K562 (cell line): ENCODE measurements at regions not wholly inside any gene's neighbourhood (a gene's known extent, or its start where the extent isn't known, plus 50 kb on each side); places are given as distances from the start of the nearest gene placed in this dataset.

Source experiments
- NCOR1 ChIP-seq: fragments of 450-650 bp; IDR thresholded peaks from 2 replicates; pipeline ENCODE4 v1.6.1; 2016; ENCODE audit warnings: mild to moderate bottlenecking, moderate library complexity
- PHF20 ChIP-seq: fragments of 450-650 bp; IDR thresholded peaks from 2 replicates; pipeline ENCODE4 v1.6.1; 2018; ENCODE audit not compliant: partially characterized antibody
- PURB ChIP-seq: sonication (generic); formaldehyde crosslinking; IDR thresholded peaks from 2 replicates; pipeline ENCODE4 v1.9.0; 2021; ENCODE audit warnings: low read depth, mild to moderate bottlenecking, missing genetic modification reagents
- ZNF175 ChIP-seq: fragments of 200-800 bp; sonication (Bioruptor generic); IDR thresholded peaks from 2 replicates; pipeline ENCODE4 v1.6.1; 2016; ENCODE audit warnings: low read depth, mild to moderate bottlenecking, missing genetic modification characterization, missing compliant biosample characterization
- TF ChIP-seq, protein P1 (sequence below): fragments of 450-650 bp; IDR thresholded peaks from 2 replicates; pipeline ENCODE4 v1.6.1; 2016; ENCODE audit warnings: low read depth
- TF ChIP-seq, protein P2 (sequence below): sonication (generic); formaldehyde crosslinking; IDR thresholded peaks from 2 replicates; pipeline ENCODE4 v1.5.0; 2020; ENCODE audit warnings: missing genetic modification reagents
- TF ChIP-seq, protein P3 (sequence below): fragments of 450-650 bp; formaldehyde crosslinking; conservative IDR thresholded peaks from 2 replicates; pipeline ENCODE4 v1.4.0; 2022; ENCODE audit warnings: mild to moderate bottlenecking, missing genetic modification characterization

DNA sequence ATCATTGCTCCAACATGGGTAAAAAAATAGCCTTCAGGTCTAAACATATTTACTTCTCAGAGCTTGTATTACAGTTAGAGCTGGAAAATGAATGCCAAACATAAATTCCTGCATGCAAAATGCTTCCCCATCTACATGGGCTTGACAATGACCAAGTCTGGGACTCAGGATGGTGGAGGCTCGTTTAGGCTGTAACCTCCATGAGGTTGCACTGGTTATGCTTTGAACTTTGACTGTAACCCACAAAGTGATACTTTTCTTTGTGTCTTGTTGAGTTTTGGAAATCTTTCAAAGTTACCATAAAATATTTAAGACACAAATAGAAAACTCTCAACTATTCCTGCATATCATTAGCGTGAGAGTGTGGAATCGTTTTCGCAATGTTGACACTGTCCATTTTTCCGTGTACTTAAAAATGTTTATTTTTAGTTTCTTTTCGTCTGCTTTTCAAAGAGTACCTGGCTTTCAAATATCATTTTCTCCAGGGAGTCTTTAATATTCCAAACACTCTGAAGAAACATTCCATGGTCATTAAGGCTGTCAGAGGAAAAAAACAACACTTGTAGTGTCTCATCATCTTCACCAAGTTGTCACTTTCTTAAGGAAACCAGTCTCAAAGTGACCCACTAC is 487.8 kb downstream of the ENC1 start (continued):
- TF ChIP-seq, protein P1, sequence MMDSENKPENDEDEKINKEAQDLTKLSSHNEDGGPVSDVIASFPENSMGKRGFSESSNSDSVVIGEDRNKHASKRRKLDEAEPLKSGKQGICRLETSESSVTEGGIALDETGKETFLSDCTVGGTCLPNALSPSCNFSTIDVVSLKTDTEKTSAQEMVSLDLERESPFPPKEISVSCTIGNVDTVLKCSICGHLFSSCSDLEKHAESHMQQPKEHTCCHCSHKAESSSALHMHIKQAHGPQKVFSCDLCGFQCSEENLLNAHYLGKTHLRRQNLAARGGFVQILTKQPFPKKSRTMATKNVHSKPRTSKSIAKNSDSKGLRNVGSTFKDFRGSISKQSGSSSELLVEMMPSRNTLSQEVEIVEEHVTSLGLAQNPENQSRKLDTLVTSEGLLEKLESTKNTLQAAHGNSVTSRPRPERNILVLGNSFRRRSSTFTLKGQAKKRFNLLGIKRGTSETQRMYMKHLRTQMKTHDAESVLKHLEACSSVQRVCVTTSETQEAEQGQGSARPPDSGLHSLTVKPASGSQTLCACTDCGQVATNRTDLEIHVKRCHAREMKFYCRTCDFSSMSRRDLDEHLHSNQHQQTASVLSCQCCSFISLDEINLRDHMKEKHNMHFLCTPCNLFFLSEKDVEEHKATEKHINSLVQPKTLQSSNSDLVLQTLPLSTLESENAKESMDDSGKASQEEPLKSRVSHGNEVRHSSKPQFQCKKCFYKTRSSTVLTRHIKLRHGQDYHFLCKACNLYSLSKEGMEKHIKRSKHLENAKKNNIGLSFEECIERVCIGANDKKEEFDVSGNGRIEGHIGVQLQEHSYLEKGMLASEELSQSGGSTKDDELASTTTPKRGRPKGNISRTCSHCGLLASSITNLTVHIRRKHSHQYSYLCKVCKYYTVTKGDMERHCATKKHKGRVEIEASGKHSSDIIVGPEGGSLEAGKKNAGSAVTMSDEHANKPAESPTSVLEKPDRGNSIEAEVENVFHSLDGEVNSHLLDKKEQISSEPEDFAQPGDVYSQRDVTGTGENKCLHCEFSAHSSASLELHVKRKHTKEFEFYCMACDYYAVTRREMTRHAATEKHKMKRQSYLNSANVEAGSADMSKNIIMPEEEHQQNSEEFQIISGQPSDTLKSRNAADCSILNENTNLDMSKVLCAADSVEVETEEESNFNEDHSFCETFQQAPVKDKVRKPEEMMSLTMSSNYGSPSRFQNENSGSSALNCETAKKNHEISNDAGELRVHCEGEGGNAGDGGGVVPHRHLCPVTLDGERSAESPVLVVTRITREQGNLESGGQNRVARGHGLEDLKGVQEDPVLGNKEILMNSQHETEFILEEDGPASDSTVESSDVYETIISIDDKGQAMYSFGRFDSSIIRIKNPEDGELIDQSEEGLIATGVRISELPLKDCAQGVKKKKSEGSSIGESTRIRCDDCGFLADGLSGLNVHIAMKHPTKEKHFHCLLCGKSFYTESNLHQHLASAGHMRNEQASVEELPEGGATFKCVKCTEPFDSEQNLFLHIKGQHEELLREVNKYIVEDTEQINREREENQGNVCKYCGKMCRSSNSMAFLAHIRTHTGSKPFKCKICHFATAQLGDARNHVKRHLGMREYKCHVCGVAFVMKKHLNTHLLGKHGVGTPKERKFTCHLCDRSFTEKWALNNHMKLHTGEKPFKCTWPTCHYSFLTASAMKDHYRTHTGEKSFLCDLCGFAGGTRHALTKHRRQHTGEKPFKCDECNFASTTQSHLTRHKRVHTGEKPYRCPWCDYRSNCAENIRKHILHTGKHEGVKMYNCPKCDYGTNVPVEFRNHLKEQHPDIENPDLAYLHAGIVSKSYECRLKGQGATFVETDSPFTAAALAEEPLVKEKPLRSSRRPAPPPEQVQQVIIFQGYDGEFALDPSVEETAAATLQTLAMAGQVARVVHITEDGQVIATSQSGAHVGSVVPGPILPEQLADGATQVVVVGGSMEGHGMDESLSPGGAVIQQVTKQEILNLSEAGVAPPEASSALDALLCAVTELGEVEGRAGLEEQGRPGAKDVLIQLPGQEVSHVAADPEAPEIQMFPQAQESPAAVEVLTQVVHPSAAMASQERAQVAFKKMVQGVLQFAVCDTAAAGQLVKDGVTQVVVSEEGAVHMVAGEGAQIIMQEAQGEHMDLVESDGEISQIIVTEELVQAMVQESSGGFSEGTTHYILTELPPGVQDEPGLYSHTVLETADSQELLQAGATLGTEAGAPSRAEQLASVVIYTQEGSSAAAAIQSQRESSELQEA = no peak
- TF ChIP-seq ZNF175 (no peak), NCOR1 (no peak), PHF20 (no peak), PURB (no peak)
- TF ChIP-seq, protein P2, sequence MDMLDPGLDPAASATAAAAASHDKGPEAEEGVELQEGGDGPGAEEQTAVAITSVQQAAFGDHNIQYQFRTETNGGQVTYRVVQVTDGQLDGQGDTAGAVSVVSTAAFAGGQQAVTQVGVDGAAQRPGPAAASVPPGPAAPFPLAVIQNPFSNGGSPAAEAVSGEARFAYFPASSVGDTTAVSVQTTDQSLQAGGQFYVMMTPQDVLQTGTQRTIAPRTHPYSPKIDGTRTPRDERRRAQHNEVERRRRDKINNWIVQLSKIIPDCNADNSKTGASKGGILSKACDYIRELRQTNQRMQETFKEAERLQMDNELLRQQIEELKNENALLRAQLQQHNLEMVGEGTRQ = no peak
- TF ChIP-seq, protein P3, sequence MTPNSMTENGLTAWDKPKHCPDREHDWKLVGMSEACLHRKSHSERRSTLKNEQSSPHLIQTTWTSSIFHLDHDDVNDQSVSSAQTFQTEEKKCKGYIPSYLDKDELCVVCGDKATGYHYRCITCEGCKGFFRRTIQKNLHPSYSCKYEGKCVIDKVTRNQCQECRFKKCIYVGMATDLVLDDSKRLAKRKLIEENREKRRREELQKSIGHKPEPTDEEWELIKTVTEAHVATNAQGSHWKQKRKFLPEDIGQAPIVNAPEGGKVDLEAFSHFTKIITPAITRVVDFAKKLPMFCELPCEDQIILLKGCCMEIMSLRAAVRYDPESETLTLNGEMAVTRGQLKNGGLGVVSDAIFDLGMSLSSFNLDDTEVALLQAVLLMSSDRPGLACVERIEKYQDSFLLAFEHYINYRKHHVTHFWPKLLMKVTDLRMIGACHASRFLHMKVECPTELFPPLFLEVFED = no peak
